Activated CD8-positive, alpha-beta memory T cell treated with anti-CD3 and anti-CD28 coated beads, Interleukin-2, amount 10 ng/mL, durations not matched to agents 7 days and 5 days (primary cell): ENCODE measurements at regions not wholly inside any gene's neighbourhood (a gene's known extent, or its start where the extent isn't known, plus 50 kb on each side); places are given as distances from the start of the nearest gene placed in this dataset.

ENCODE experiments used
- ATAC-seq: fragments of 150-1000 bp; cut with Tn5 transposase; one replicate; pipeline ENCODE4 v1.10.0; 2021; ENCODE audit warnings: moderate library complexity
- CTCF ChIA-PET: fragments of 350-600 bp; sonication (Branson Sonifier 250); formaldehyde crosslinking; loops from one replicate; lab custom pipeline; 2021; ENCODE audit warnings: antibody characterized with exemption; lab: Charles Lee
- DNase-seq: peaks from one replicate; pipeline ENCODE4 v3.0.0-alpha.2; 2020
- H3K27ac Mint-ChIP-seq: one replicate; pipeline ENCODE4 v1.8.0; 2021; ENCODE audit warnings: mild to moderate bottlenecking, mixed read lengths
- H3K27me3 Mint-ChIP-seq: one replicate; pipeline ENCODE4 v1.8.0; 2021; ENCODE audit warnings: mixed read lengths
- H3K36me3 Mint-ChIP-seq: one replicate; pipeline ENCODE4 v1.8.0; 2021; ENCODE audit warnings: mild to moderate bottlenecking, mixed read lengths
- H3K4me1 Mint-ChIP-seq: one replicate; pipeline ENCODE4 v1.8.0; 2021; ENCODE audit warnings: mixed read lengths
- H3K4me3 Mint-ChIP-seq: one replicate; pipeline ENCODE4 v1.8.0; 2021; ENCODE audit warnings: mild to moderate bottlenecking, moderate library complexity, mixed read lengths
- H3K9me3 Mint-ChIP-seq: one replicate; pipeline ENCODE4 v1.8.0; 2022; ENCODE audit warnings: low read depth, mixed read lengths

- Mint-ChIP-seq H3K27me3 (no peaks in the 10 kb centered on the region), H3K9me3 (no peaks in the 10 kb centered on the region), H3K36me3 (no peaks in the 10 kb centered on the region), H3K4me3 (no peak overlapping the region), H3K27ac (no peak overlapping the region), H3K4me1 (no peaks in the 10 kb centered on the region)
- CTCF ChIA-PET, result no interaction called here
- no peak for ATAC-seq
- DNase-seq, result no peak
Observed at GRCh38 chr12:60093428-60093827, 497.6 kb downstream of the SLC16A7 start.

DNA sequence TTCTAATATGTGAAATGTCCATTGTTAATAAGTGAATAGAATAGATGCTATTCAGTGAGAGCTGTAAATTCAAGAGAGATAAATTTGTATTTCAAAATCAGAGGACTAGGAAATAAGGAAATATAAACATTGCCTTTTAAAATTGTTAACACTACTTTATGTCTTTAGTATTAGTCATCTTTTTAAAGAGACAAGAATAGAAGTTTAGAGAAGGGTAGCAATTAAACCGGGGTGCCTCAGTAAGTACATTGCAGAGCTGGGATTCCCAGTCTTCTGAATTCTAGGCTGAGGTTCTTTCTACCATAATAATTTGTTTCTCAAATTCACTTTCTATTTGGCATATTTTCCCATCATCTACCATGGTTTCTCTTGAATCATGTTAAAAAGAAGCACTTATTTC lies 498.6 kb downstream of the SLC16A7 start:
- CTCF ChIA-PET, result no interaction called here
- no peak for ATAC-seq
- Mint-ChIP-seq H3K27ac (no peak overlapping the region), H3K4me1 (no peaks in the 10 kb centered on the region), H3K27me3 (no peaks in the 10 kb centered on the region), H3K36me3 (no peaks in the 10 kb centered on the region), H3K9me3 (no peaks in the 10 kb centered on the region), H3K4me3 (no peak overlapping the region)
- no peak for DNase-seq

GRCh38 chr12:60096727-60097126 lies 500.9 kb downstream of the SLC16A7 start:
- ATAC-seq (no peak), DNase-seq (no peak)
- Mint-ChIP-seq H3K27me3 (no peaks in the 10 kb centered on the region), H3K4me1 (no peaks in the 10 kb centered on the region), H3K36me3 (no peaks in the 10 kb centered on the region), H3K27ac (no peak overlapping the region), H3K4me3 (no peak overlapping the region), H3K9me3 (no peaks in the 10 kb centered on the region)
- CTCF ChIA-PET, result no interaction called here

- Mint-ChIP-seq H3K36me3 (no peaks in the 10 kb centered on the region), H3K27ac (no peak overlapping the region), H3K27me3 (no peaks in the 10 kb centered on the region), H3K4me3 (no peak overlapping the region), H3K4me1 (no peaks in the 10 kb centered on the region), H3K9me3 (no peaks in the 10 kb centered on the region)
- DNase-seq, result no peak
- no peak for ATAC-seq
- CTCF ChIA-PET, result no interaction called here
Observed at GRCh38 chr12:60100160-60100559, 504.3 kb downstream of the SLC16A7 start.

GRCh38 chr12:60100852-60101251 lies 505.0 kb downstream of the SLC16A7 start:
- DNase-seq (no peak), ATAC-seq (no peak)
- Mint-ChIP-seq H3K27ac (no peak overlapping the region), H3K36me3 (no peaks in the 10 kb centered on the region), H3K27me3 (no peaks in the 10 kb centered on the region), H3K4me1 (no peaks in the 10 kb centered on the region), H3K4me3 (no peak overlapping the region), H3K9me3 (no peaks in the 10 kb centered on the region)
- CTCF ChIA-PET, result no interaction called here

- H3K36me3 Mint-ChIP-seq, result no peaks in the 10 kb centered on the region
- no peak overlapping the region for H3K4me3 Mint-ChIP-seq
- H3K4me1 Mint-ChIP-seq, result no peaks in the 10 kb centered on the region
- ATAC-seq (no peak), DNase-seq (no peak)
- H3K27ac Mint-ChIP-seq, result no peak overlapping the region
- CTCF ChIA-PET, result no interaction called here
- H3K9me3 Mint-ChIP-seq, result no peaks in the 10 kb centered on the region
- H3K27me3 Mint-ChIP-seq, result no peaks in the 10 kb centered on the region
Observed at GRCh38 chr12:60101715-60102114, 505.9 kb downstream of the SLC16A7 start.

DNA sequence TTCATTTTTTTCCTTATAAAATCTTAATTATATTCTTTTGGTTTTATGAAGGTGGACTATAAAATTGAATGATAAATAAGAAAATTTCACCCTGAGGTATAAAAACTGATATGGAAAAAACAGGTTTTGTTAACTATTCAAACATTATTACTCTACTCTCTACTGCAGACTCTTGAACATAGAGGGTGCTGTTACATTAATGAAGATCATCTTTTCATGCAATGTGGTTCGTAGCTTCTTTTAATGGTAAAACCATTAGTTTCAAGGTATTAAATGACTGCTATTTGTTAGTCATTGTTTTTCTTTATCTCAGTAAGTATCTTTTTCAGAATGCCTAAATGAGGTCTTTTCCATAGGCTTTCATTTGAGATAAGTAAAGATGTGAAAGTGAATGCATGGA lies 510.4 kb downstream of the SLC16A7 start:
- H3K9me3 Mint-ChIP-seq, result peaks cover 2% of the 10 kb centered on the region
- H3K4me1 Mint-ChIP-seq, result no peaks in the 10 kb centered on the region
- DNase-seq (no peak), ATAC-seq (no peak)
- H3K4me3 Mint-ChIP-seq, result no peak overlapping the region
- no peaks in the 10 kb centered on the region for H3K27me3 Mint-ChIP-seq
- CTCF ChIA-PET, result no interaction called here
- H3K27ac Mint-ChIP-seq, result no peak overlapping the region
- no peaks in the 10 kb centered on the region for H3K36me3 Mint-ChIP-seq

DNA sequence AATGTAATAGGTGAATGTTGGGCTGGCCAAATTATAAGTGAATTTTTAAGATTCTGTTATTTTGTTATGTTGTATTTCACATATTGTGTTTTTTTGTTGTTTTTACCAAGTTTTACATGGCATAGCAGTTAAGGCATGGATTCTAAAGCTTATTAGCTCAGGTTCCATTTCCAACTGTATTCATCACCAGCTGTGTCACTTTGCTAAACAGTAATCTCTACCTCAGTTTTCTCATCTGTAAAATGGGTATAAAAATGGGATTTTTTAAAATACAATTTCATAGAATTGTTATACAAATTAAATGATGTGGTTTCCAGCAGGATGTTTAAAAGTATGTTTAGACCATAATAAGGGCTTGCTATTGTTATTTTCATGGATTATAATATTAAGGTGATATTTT lies 512.2 kb downstream of the SLC16A7 start:
- H3K4me3 Mint-ChIP-seq, result no peak overlapping the region
- no peaks in the 10 kb centered on the region for H3K4me1 Mint-ChIP-seq
- CTCF ChIA-PET, result no interaction called here
- no peak overlapping the region for H3K27ac Mint-ChIP-seq
- ATAC-seq, result no peak
- H3K36me3 Mint-ChIP-seq, result no peaks in the 10 kb centered on the region
- H3K27me3 Mint-ChIP-seq, result no peaks in the 10 kb centered on the region
- H3K9me3 Mint-ChIP-seq, result peaks cover 3% of the 10 kb centered on the region
- DNase-seq, result no peak

DNA sequence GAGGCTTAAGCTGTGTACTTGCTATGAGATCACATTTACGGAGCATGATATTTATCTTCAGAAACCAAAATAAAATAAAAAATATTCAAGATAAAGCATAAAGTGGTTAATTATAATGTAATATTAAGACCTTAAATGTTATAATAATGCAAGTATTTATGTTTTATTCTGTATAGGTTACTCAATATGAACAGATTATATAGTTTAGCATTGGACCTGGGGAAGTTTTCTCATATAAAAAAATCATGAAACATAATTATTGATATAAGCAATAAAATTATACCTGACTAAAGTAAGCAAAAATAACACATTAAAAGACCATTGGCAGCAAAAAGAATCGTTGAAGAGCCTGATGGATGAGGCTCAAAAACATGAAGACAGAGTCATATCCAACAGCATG lies 516.2 kb downstream of the SLC16A7 start:
- H3K4me3 Mint-ChIP-seq, result no peak overlapping the region
- H3K4me1 Mint-ChIP-seq, result no peaks in the 10 kb centered on the region
- DNase-seq, result no peak
- no peak for ATAC-seq
- peaks cover 8% of the 10 kb centered on the region for H3K9me3 Mint-ChIP-seq
- CTCF ChIA-PET, result no interaction called here
- no peak overlapping the region for H3K27ac Mint-ChIP-seq
- H3K36me3 Mint-ChIP-seq, result no peaks in the 10 kb centered on the region
- no peaks in the 10 kb centered on the region for H3K27me3 Mint-ChIP-seq

- no peak for ATAC-seq
- CTCF ChIA-PET, result no interaction called here
- H3K4me1 Mint-ChIP-seq, result no peaks in the 10 kb centered on the region
Observed at GRCh38 chr12:60112763-60113162, 516.9 kb downstream of the SLC16A7 start.

DNA sequence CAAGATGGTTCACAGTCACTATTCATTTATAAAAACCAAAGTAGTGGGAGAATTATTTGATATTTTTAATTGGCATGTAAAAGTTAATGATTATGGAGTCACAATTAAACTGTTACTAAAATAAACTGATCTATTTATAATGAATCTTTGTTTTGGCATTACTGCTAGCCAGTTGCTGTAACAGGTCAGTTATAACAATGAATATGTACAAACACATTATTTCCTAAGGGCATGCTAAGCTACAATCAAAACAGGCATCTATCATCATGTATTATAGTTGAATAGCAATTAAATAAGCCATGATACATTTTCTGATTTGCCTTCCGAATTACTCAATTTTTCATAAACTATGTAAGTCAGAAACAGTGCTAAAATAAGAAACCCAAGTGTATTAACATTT lies 518.3 kb downstream of the SLC16A7 start:
- peaks cover 6% of the 10 kb centered on the region for H3K9me3 Mint-ChIP-seq
- CTCF ChIA-PET, result no interaction called here
- no peak for DNase-seq
- no peaks in the 10 kb centered on the region for H3K4me1 Mint-ChIP-seq
- H3K4me3 Mint-ChIP-seq, result no peak overlapping the region
- no peak overlapping the region for H3K27ac Mint-ChIP-seq
- no peak for ATAC-seq
- H3K27me3 Mint-ChIP-seq, result no peaks in the 10 kb centered on the region
- H3K36me3 Mint-ChIP-seq, result no peaks in the 10 kb centered on the region

More at GRCh38 chr12:60112763-60113162, 516.9 kb downstream of the SLC16A7 start:
- no peak overlapping the region for H3K27ac Mint-ChIP-seq
- DNase-seq, result no peak
- no peaks in the 10 kb centered on the region for H3K36me3 Mint-ChIP-seq
- H3K4me3 Mint-ChIP-seq, result no peak overlapping the region
- H3K9me3 Mint-ChIP-seq, result peaks cover 8% of the 10 kb centered on the region
- no peaks in the 10 kb centered on the region for H3K27me3 Mint-ChIP-seq

DNA sequence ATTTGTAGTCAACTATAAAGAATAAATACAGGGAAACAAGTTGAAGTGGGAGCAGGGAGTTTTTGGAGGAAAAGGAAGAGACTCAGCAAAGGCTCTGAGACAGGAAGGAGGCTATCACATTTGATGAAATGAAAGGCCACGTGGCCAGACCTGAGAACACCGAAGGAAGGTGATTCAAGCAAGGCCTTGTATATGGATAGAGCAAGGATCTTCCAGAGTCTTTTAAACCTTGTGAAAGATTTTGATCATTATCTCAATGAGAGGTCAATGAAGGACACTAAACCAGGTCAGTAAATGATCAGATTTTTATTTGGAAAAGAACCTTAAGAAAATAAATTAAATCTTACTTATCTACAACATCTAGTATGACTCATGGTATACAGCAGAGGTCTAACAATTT lies 523.5 kb downstream of the SLC16A7 start:
- Mint-ChIP-seq H3K4me1 (no peaks in the 10 kb centered on the region), H3K27me3 (no peaks in the 10 kb centered on the region), H3K27ac (no peak overlapping the region), H3K9me3 (peaks cover 6% of the 10 kb centered on the region), H3K4me3 (no peak overlapping the region), H3K36me3 (no peaks in the 10 kb centered on the region)
- DNase-seq (no peak), ATAC-seq (no peak)
- CTCF ChIA-PET, result no interaction called here

GRCh38 chr12:60120199-60120598 lies 524.4 kb downstream of the SLC16A7 start:
- ATAC-seq (no peak), DNase-seq (no peak)
- H3K4me1 Mint-ChIP-seq, result no peaks in the 10 kb centered on the region
- no peak overlapping the region for H3K4me3 Mint-ChIP-seq
- H3K27me3 Mint-ChIP-seq, result no peaks in the 10 kb centered on the region
- no peaks in the 10 kb centered on the region for H3K36me3 Mint-ChIP-seq
- CTCF ChIA-PET, result no interaction called here
- H3K27ac Mint-ChIP-seq, result no peak overlapping the region
- H3K9me3 Mint-ChIP-seq, result peaks cover 10% of the 10 kb centered on the region

- Mint-ChIP-seq H3K4me1 (no peaks in the 10 kb centered on the region), H3K9me3 (peaks cover 11% of the 10 kb centered on the region), H3K27ac (no peak overlapping the region), H3K27me3 (no peaks in the 10 kb centered on the region), H3K36me3 (no peaks in the 10 kb centered on the region), H3K4me3 (no peak overlapping the region)
- no peak for ATAC-seq
- no peak for DNase-seq
- CTCF ChIA-PET, result no interaction called here
Observed at GRCh38 chr12:60123557-60123956, 527.7 kb downstream of the SLC16A7 start.

DNA sequence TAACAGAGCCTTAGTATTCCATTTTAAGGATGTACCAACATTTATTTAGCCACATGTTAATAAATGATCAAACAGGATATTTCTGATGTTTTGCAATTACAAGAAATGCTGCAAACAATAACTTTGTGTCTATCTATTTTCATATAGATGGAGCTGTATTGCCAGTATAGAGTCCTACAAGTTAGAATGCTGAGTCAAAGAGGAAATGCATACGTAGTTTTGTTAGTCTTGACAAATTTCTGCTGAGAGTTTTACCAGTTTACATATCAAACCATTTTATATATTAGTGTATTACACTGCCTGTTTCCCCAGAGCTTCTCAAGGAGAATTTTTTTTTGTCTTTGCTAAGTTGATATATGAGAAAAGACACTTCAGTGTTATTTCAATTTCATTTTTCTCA lies 541.7 kb downstream of the SLC16A7 start:
- H3K9me3 Mint-ChIP-seq, result no peaks in the 10 kb centered on the region
- DNase-seq, result no peak
- CTCF ChIA-PET, result no interaction called here

More for the DNA sequence above, 541.7 kb downstream of the SLC16A7 start:
- H3K4me3 Mint-ChIP-seq, result no peak overlapping the region
- H3K36me3 Mint-ChIP-seq, result no peaks in the 10 kb centered on the region
- H3K4me1 Mint-ChIP-seq, result no peaks in the 10 kb centered on the region
- no peaks in the 10 kb centered on the region for H3K27me3 Mint-ChIP-seq
- H3K27ac Mint-ChIP-seq, result no peak overlapping the region
- ATAC-seq, result no peak
